Brain microvascular endothelial cell (primary cell): ENCODE measurements at regions not wholly inside any gene's neighbourhood (a gene's known extent, or its start where the extent isn't known, plus 50 kb on each side); places are given as distances from the start of the nearest gene placed in this dataset.

Source experiments
- DNase-seq: peaks from one replicate; pipeline ENCODE4 v3.0.0-alpha.2; 2020
- H3K27ac ChIP-seq: fragments of 250-450 bp; sonication (Bioruptor Pico); 2 replicates; pipeline ENCODE4 v1.5.1; 2020; ENCODE audit warnings: mild to moderate bottlenecking, moderate library complexity
- H3K27me3 ChIP-seq: fragments of 250-450 bp; sonication (Bioruptor Pico); replicated peaks from 2 replicates; pipeline ENCODE4 v1.5.1; 2020; ENCODE audit warnings: mild to moderate bottlenecking
- H3K36me3 ChIP-seq: fragments of 250-450 bp; sonication (Bioruptor Pico); replicated peaks from 2 replicates; pipeline ENCODE4 v1.5.1; 2020; ENCODE audit warnings: mild to moderate bottlenecking
- H3K4me3 ChIP-seq: 2 replicates; pipeline ENCODE4 v1.5.1; 2011; ENCODE audit warnings: low read depth, mild to moderate bottlenecking, control low read depth, low read length, moderate library complexity
- in situ Hi-C: cut with HindIII; loops from 2 replicates; pipeline ENCODE4 v1.10.0; 2017; ENCODE audit warnings: low sequenced_read_pairs, low pct_ligation_motif_present
- TF ChIP-seq, protein P1 (sequence below): IDR thresholded peaks from 2 replicates; pipeline ENCODE4 v1.5.1; 2011; ENCODE audit warnings: low read depth, mild to moderate bottlenecking, moderate library complexity, low read length, control low read depth, inconsistent platforms; ENCODE audit errors: missing control alignments

DNA sequence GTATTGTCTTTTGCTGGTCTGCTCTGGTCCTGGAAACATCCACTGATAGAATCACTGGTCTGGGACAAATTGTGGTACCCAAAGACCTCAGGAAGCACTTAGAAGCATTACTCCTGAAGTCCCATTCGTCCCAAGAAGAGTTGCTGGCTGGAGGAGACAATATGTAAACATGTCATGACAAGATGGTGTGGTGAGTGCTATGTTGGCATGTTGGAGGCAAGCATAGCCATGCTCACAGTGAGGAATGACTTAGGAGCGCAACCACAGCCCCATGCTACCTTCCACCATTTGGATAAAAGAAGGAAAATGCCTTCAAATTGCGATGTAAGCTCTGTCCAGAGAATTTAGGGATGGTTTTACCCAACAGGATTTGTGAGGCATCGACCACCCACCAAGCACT is 115.8 kb upstream of the STC2 start:
- Histone ChIP-seq H3K36me3 (no peaks in the 10 kb centered on the region), H3K27ac (no peak overlapping the region), H3K27me3 (no peaks in the 10 kb centered on the region), H3K4me3 (no peak overlapping the region)
- TF ChIP-seq, protein P1, sequence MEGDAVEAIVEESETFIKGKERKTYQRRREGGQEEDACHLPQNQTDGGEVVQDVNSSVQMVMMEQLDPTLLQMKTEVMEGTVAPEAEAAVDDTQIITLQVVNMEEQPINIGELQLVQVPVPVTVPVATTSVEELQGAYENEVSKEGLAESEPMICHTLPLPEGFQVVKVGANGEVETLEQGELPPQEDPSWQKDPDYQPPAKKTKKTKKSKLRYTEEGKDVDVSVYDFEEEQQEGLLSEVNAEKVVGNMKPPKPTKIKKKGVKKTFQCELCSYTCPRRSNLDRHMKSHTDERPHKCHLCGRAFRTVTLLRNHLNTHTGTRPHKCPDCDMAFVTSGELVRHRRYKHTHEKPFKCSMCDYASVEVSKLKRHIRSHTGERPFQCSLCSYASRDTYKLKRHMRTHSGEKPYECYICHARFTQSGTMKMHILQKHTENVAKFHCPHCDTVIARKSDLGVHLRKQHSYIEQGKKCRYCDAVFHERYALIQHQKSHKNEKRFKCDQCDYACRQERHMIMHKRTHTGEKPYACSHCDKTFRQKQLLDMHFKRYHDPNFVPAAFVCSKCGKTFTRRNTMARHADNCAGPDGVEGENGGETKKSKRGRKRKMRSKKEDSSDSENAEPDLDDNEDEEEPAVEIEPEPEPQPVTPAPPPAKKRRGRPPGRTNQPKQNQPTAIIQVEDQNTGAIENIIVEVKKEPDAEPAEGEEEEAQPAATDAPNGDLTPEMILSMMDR, result no peak
- DNase-seq, result no peak
- in situ Hi-C loops, result no loop called here

DNA sequence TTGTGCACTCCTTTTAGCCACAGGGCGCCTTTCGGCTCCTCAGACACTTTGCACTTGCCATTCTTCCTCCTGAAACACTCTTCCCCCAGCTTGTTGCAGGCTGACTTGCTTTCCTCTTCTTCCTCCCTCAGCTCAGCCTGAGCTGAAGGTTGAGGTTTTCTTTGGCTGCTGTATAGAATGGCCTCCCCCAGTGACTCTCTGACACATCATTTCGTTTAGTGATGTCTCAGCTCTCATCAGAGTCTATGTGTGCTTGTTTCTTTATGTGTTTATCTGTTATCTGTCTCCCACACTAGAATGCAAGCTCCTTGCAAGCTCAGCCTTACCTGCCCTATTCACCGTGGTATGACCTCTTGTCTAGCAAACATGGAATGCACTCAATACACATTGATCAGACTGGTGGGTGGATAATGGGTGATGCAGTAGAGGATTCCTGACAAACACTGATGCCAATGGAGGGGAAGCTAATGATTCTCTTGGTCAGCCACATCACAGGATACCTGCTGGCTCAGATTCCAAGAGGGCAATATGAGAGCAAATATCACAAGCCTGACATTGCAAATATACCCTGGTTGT is 112.9 kb upstream of the STC2 start:
- no peaks in the 10 kb centered on the region for H3K36me3 ChIP-seq
- no peak overlapping the region for H3K27ac ChIP-seq
- TF ChIP-seq, protein P1, result no peak
- H3K4me3 ChIP-seq, result no peak overlapping the region
- DNase-seq, result peak; percentile 28
- no peaks in the 10 kb centered on the region for H3K27me3 ChIP-seq
- in situ Hi-C loops, result no loop called here

DNA sequence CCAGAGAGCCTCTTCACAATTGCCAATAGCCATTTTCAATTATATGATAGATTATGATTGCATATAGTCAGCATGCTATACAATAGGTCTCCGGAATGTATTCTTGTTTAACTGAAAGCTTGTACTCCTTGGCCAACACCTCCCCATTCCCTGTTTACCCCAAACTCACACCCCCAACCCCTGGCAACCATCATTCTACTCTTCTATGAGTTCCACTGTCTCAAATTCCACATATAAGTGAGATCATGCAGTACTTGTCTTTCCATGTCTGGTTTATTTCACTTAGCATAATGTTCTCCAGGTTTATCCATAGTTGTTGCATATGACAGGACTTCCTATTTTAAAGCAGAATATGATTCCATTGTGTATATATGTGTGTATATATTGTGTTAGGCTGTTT is 110.7 kb upstream of the STC2 start:
- DNase-seq, result no peak
- Histone ChIP-seq H3K27me3 (no peaks in the 10 kb centered on the region), H3K27ac (no peak overlapping the region), H3K4me3 (no peak overlapping the region), H3K36me3 (no peaks in the 10 kb centered on the region)
- in situ Hi-C loops, result no loop called here
- TF ChIP-seq, protein P1, result no peak

DNA sequence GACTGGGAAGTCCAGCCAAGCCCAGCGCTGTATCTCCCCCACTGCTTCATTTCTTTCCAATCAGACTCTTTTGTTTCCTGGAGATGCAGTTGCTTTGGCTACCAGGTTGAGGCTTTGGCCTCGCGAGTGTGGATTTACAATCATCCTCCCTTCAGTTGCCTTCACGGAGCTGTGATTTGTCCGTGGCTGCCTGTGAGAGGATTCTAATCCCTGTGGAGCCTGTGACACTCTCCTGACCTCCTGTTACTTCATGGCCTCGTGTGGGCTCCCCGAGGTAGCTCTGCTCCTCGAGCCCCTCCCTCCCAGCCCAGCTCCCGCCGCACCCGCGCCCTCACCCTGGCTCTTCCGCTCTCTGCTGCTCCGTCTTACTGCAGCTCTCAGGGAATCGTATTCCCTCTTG is 107.2 kb upstream of the STC2 start:
- no peak overlapping the region for H3K27ac ChIP-seq

DNA sequence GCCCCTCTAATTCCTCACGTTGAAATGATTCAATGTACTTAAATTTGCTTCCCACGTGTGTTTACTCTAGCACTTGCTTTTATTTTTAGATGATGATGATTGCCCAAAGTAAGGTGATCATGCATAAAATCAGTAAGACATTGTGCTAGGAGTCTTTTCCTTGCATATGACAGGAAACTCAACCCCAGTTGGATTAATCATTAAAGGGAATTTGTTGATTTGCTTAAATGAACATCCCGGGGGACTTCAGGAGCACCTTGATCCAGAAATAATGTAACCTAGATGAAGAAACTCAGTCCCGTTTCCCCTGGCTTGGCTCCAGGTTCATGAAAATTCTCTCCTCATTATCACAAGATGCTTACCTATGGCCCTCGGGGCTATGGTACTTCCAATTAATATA is 106.1 kb upstream of the STC2 start:
- no peak for DNase-seq
- Histone ChIP-seq H3K27ac (no peak overlapping the region), H3K4me3 (no peak overlapping the region), H3K27me3 (no peaks in the 10 kb centered on the region), H3K36me3 (no peaks in the 10 kb centered on the region)
- in situ Hi-C loops, result no loop called here
- TF ChIP-seq, protein P1, result no peak

More for the DNA sequence above, 107.2 kb upstream of the STC2 start:
- H3K36me3 ChIP-seq, result no peaks in the 10 kb centered on the region
- H3K27me3 ChIP-seq, result no peaks in the 10 kb centered on the region
- no peak for DNase-seq
- no peak overlapping the region for H3K4me3 ChIP-seq
- TF ChIP-seq, protein P1, result no peak
- in situ Hi-C loops, result no loop called here

DNA sequence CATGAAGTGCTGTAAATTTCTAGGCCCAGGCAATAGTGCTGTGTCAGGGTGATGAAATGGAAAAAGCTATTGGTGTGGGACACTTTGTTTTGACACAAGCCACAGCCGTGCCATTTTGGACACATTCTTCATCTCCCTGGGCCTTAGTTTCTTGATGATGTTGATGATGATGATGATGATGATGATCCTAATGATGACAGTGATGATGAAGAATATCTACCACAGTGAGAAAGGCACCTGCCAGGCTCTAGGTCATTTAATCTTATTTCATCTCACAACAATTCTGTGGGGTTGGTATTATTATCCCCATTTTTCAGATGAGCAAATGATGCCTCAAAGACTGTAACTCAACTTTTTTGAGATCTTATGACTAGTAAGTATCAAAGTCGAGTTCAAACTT is 102.2 kb upstream of the STC2 start:
- no peak for DNase-seq
- H3K27ac ChIP-seq, result no peak overlapping the region
- H3K4me3 ChIP-seq, result no peak overlapping the region
- in situ Hi-C loops, result no loop called here
- H3K27me3 ChIP-seq, result no peaks in the 10 kb centered on the region
- no peaks in the 10 kb centered on the region for H3K36me3 ChIP-seq
- TF ChIP-seq, protein P1, result no peak
